WTC11 (cell line): ENCODE measurements at regions not wholly inside any gene's neighbourhood (a gene's known extent, or its start where the extent isn't known, plus 50 kb on each side); places are given as distances from the start of the nearest gene placed in this dataset.

Experiments used
- ATAC-seq: fragments of 200-7000 bp; cut with Tn5 transposase; 2 replicates; pipeline ENCODE4 v1.10.0; 2021; ENCODE audit warnings: mild to moderate bottlenecking, moderate library complexity
- CTCF ChIA-PET: fragments of 300-600 bp; sonication (Branson Sonifier 250); formaldehyde crosslinking; loops from one replicate; lab custom pipeline; 2021; ENCODE audit warnings: antibody characterized with exemption; lab: Charles Lee
- POLR2A ChIA-PET: fragments of 350-600 bp; sonication (Branson Sonifier 250); formaldehyde crosslinking; loops from one replicate; lab custom pipeline; 2021; ENCODE audit warnings: antibody characterized with exemption; lab: Charles Lee
- DNase-seq: peaks from one replicate; pipeline ENCODE4 v3.0.0; 2021; ENCODE audit warnings: low spot score
- H3K27ac Mint-ChIP-seq: 2 replicates; pipeline ENCODE4 v1.8.0; 2021; ENCODE audit warnings: mixed read lengths
- H3K27me3 Mint-ChIP-seq: 2 replicates; pipeline ENCODE4 v1.8.0; 2021; ENCODE audit warnings: low read depth, mild to moderate bottlenecking, moderate library complexity, mixed read lengths
- H3K36me3 Mint-ChIP-seq: 2 replicates; pipeline ENCODE4 v1.8.0; 2021; ENCODE audit warnings: mixed read lengths
- H3K4me1 Mint-ChIP-seq: 2 replicates; pipeline ENCODE4 v1.8.0; 2022; ENCODE audit warnings: mixed read lengths
- H3K4me3 Mint-ChIP-seq: 2 replicates; pipeline ENCODE4 v1.8.0; 2021; ENCODE audit warnings: mild to moderate bottlenecking, moderate library complexity, mixed read lengths
- H3K9me3 Mint-ChIP-seq: 2 replicates; pipeline ENCODE4 v1.8.0; 2021; ENCODE audit warnings: mixed read lengths
- CREM ChIP-seq: sonication (generic); formaldehyde crosslinking; IDR thresholded peaks from 2 replicates; pipeline ENCODE4 v1.8.1; 2022; ENCODE audit warnings: mild to moderate bottlenecking, missing genetic modification reagents, moderate library complexity
- ETV6 ChIP-seq: sonication (generic); formaldehyde crosslinking; IDR thresholded peaks from 2 replicates; pipeline ENCODE4 v1.8.1; 2022; ENCODE audit warnings: mild to moderate bottlenecking, missing genetic modification reagents
- IRF1 ChIP-seq: sonication (generic); formaldehyde crosslinking; IDR thresholded peaks from 2 replicates; pipeline ENCODE4 v1.8.0; 2023; ENCODE audit warnings: missing genetic modification reagents
- NR2C2 ChIP-seq: sonication (generic); formaldehyde crosslinking; IDR thresholded peaks from 2 replicates; pipeline ENCODE4 v1.8.0; 2022; ENCODE audit warnings: mild to moderate bottlenecking, missing genetic modification reagents
- RELA ChIP-seq: sonication (generic); formaldehyde crosslinking; IDR thresholded peaks from 2 replicates; pipeline ENCODE4 v1.8.1; 2022; ENCODE audit warnings: missing genetic modification reagents, mild to moderate bottlenecking, borderline replicate concordance
- ZNF317 ChIP-seq: sonication (generic); formaldehyde crosslinking; IDR thresholded peaks from 2 replicates; pipeline ENCODE4 v1.8.1; 2023; ENCODE audit warnings: low read depth, mild to moderate bottlenecking, moderate library complexity, missing genetic modification reagents, borderline replicate concordance
- ZNF396 ChIP-seq: fragments of 250-450 bp; sonication (Bioruptor Pico); IDR thresholded peaks from 2 replicates; pipeline ENCODE4 v1.8.0; 2021; ENCODE audit warnings: mild to moderate bottlenecking, moderate library complexity, borderline replicate concordance
- ZNF423 ChIP-seq: fragments of 250-450 bp; sonication (Bioruptor Pico); IDR thresholded peaks from 2 replicates; pipeline ENCODE4 v2.1.2; 2022; ENCODE audit warnings: mild to moderate bottlenecking, moderate library complexity
- ZNF671 ChIP-seq: fragments of 250-450 bp; sonication (Bioruptor Pico); IDR thresholded peaks from 2 replicates; pipeline ENCODE4 v1.8.0; 2021; ENCODE audit warnings: mild to moderate bottlenecking
- TF ChIP-seq, protein P1 (sequence below): sonication (generic); formaldehyde crosslinking; IDR thresholded peaks from 2 replicates; pipeline ENCODE4 v1.8.0; 2022; ENCODE audit warnings: mild to moderate bottlenecking, missing genetic modification reagents
- TF ChIP-seq, protein P2 (sequence below): sonication (generic); formaldehyde crosslinking; IDR thresholded peaks from 2 replicates; pipeline ENCODE4 v1.8.0; 2022; ENCODE audit warnings: mild to moderate bottlenecking, missing genetic modification reagents
- TF ChIP-seq, protein P3 (sequence below): sonication (generic); formaldehyde crosslinking; conservative IDR thresholded peaks from 2 replicates; pipeline ENCODE4 v1.8.1; 2022; ENCODE audit warnings: mild to moderate bottlenecking, missing genetic modification reagents
- TF ChIP-seq, protein P4 (sequence below): fragments of 250-450 bp; sonication (Bioruptor Pico); IDR thresholded peaks from 2 replicates; pipeline ENCODE4 v1.9.0; 2021; ENCODE audit warnings: mild to moderate bottlenecking, borderline replicate concordance
- TF ChIP-seq, protein P5 (sequence below): sonication (generic); formaldehyde crosslinking; conservative IDR thresholded peaks from 2 replicates; pipeline ENCODE4 v1.8.1; 2023; ENCODE audit warnings: mild to moderate bottlenecking, low read depth, missing genetic modification reagents, moderate library complexity

- TF ChIP-seq, protein P1, sequence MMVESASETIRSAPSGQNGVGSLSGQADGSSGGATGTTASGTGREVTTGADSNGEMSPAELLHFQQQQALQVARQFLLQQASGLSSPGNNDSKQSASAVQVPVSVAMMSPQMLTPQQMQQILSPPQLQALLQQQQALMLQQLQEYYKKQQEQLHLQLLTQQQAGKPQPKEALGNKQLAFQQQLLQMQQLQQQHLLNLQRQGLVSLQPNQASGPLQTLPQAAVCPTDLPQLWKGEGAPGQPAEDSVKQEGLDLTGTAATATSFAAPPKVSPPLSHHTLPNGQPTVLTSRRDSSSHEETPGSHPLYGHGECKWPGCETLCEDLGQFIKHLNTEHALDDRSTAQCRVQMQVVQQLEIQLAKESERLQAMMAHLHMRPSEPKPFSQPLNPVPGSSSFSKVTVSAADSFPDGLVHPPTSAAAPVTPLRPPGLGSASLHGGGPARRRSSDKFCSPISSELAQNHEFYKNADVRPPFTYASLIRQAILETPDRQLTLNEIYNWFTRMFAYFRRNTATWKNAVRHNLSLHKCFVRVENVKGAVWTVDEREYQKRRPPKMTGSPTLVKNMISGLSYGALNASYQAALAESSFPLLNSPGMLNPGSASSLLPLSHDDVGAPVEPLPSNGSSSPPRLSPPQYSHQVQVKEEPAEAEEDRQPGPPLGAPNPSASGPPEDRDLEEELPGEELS (CRISPR knock-in tag), result no peak
- TF ChIP-seq RELA (no peak), ZNF396 (CRISPR knock-in tag) (no peak), CREM (CRISPR knock-in tag) (no peak)
- TF ChIP-seq, all 79 proteins: peak for 0
These were observed 186.6 kb upstream of the ZFHX3 start (continued) for GRCh38 chr16:73234496-73234895.

GRCh38 chr16:73233846-73234424, 186.0 kb upstream of the ZFHX3 start:
- H3K4me3 Mint-ChIP-seq, result no peak overlapping the region
- POLR2A ChIA-PET, result no interaction called here
- no peak for ATAC-seq
- no peak for TF ChIP-seq ZNF317 (CRISPR knock-in tag)
- TF ChIP-seq, protein P2, sequence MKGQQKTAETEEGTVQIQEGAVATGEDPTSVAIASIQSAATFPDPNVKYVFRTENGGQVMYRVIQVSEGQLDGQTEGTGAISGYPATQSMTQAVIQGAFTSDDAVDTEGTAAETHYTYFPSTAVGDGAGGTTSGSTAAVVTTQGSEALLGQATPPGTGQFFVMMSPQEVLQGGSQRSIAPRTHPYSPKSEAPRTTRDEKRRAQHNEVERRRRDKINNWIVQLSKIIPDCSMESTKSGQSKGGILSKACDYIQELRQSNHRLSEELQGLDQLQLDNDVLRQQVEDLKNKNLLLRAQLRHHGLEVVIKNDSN (CRISPR knock-in tag), result no peak
- TF ChIP-seq RELA, result no peak
- no peak for TF ChIP-seq ZNF671 (CRISPR knock-in tag)
- TF ChIP-seq, protein P3, sequence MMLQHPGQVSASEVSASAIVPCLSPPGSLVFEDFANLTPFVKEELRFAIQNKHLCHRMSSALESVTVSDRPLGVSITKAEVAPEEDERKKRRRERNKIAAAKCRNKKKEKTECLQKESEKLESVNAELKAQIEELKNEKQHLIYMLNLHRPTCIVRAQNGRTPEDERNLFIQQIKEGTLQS (CRISPR knock-in tag), result no peak
- TF ChIP-seq, all 79 proteins: peak for 0
- H3K9me3 Mint-ChIP-seq, result no peaks in the 10 kb centered on the region
- no peaks in the 10 kb centered on the region for H3K36me3 Mint-ChIP-seq
- no peak for DNase-seq
- no peak overlapping the region for H3K27ac Mint-ChIP-seq
- H3K27me3 Mint-ChIP-seq, result peaks cover 16% of the 10 kb centered on the region
- peaks cover 17% of the 10 kb centered on the region for H3K4me1 Mint-ChIP-seq
- CTCF ChIA-PET, result no interaction called here

- TF ChIP-seq ZNF423 (CRISPR knock-in tag), result no peak
- no peak for TF ChIP-seq ZNF671 (CRISPR knock-in tag)
- TF ChIP-seq, protein P4, sequence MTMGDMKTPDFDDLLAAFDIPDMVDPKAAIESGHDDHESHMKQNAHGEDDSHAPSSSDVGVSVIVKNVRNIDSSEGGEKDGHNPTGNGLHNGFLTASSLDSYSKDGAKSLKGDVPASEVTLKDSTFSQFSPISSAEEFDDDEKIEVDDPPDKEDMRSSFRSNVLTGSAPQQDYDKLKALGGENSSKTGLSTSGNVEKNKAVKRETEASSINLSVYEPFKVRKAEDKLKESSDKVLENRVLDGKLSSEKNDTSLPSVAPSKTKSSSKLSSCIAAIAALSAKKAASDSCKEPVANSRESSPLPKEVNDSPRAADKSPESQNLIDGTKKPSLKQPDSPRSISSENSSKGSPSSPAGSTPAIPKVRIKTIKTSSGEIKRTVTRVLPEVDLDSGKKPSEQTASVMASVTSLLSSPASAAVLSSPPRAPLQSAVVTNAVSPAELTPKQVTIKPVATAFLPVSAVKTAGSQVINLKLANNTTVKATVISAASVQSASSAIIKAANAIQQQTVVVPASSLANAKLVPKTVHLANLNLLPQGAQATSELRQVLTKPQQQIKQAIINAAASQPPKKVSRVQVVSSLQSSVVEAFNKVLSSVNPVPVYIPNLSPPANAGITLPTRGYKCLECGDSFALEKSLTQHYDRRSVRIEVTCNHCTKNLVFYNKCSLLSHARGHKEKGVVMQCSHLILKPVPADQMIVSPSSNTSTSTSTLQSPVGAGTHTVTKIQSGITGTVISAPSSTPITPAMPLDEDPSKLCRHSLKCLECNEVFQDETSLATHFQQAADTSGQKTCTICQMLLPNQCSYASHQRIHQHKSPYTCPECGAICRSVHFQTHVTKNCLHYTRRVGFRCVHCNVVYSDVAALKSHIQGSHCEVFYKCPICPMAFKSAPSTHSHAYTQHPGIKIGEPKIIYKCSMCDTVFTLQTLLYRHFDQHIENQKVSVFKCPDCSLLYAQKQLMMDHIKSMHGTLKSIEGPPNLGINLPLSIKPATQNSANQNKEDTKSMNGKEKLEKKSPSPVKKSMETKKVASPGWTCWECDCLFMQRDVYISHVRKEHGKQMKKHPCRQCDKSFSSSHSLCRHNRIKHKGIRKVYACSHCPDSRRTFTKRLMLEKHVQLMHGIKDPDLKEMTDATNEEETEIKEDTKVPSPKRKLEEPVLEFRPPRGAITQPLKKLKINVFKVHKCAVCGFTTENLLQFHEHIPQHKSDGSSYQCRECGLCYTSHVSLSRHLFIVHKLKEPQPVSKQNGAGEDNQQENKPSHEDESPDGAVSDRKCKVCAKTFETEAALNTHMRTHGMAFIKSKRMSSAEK (CRISPR knock-in tag), result no peak
- TF ChIP-seq IRF1, result no peak
- TF ChIP-seq ETV6 (CRISPR knock-in tag), result no peak
- no peak for TF ChIP-seq NR2C2 (CRISPR knock-in tag)
- TF ChIP-seq, protein P5, sequence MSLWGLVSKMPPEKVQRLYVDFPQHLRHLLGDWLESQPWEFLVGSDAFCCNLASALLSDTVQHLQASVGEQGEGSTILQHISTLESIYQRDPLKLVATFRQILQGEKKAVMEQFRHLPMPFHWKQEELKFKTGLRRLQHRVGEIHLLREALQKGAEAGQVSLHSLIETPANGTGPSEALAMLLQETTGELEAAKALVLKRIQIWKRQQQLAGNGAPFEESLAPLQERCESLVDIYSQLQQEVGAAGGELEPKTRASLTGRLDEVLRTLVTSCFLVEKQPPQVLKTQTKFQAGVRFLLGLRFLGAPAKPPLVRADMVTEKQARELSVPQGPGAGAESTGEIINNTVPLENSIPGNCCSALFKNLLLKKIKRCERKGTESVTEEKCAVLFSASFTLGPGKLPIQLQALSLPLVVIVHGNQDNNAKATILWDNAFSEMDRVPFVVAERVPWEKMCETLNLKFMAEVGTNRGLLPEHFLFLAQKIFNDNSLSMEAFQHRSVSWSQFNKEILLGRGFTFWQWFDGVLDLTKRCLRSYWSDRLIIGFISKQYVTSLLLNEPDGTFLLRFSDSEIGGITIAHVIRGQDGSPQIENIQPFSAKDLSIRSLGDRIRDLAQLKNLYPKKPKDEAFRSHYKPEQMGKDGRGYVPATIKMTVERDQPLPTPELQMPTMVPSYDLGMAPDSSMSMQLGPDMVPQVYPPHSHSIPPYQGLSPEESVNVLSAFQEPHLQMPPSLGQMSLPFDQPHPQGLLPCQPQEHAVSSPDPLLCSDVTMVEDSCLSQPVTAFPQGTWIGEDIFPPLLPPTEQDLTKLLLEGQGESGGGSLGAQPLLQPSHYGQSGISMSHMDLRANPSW, result no peak
- Mint-ChIP-seq H3K27me3 (peaks cover 16% of the 10 kb centered on the region), H3K27ac (no peak overlapping the region), H3K9me3 (no peaks in the 10 kb centered on the region), H3K4me3 (no peak overlapping the region), H3K36me3 (no peaks in the 10 kb centered on the region), H3K4me1 (peaks cover 17% of the 10 kb centered on the region)
- ATAC-seq (no peak), DNase-seq (no peak)
- POLR2A ChIA-PET, result interaction anchor here (0.7 kb wide), 1 partner anchor 473 kb away, joined by 5 read pairs; no protein-coding TSS in a partner anchor
- CTCF ChIA-PET, result no interaction called here
These were observed 185.4 kb upstream of the ZFHX3 start for GRCh38 chr16:73233329-73233765.
